Uterus (tissue), 2 donors: ENCODE measurements at regions not wholly inside any gene's neighbourhood (a gene's known extent, or its start where the extent isn't known, plus 50 kb on each side); places are given as distances from the start of the nearest gene placed in this dataset.

Experiments used
- CTCF ChIP-seq, 4 experiments: fragments of 200-600 bp in 2 of 4; fragments of 450-650 bp in 2 of 4; sonication (generic) in 2 of 4; IDR thresholded peaks; one replicate each; pipeline ENCODE4 v1.5.1; 2016 to 2019; ENCODE audit warnings: antibody characterized with exemption in 4 of 4, mild to moderate bottlenecking in 2 of 4, moderate library complexity in 1 of 4
- POLR2A ChIP-seq, 2 donors: fragments of 450-650 bp; IDR thresholded peaks; one replicate each; pipeline ENCODE4 v1.6.1; 2016; ENCODE audit warnings: antibody characterized with exemption in 2 of 2, mild to moderate bottlenecking in 1 of 2, moderate library complexity in 1 of 2

GRCh38 chr1:14507262-14507661 is 91.2 kb upstream of the KAZN start:
- TF ChIP-seq CTCF (IDR thresholded peaks at IDR 0.05) (no peak), POLR2A (IDR thresholded peaks at IDR 0.05) (no peak)
